ENCODE measurements at regions not wholly inside any gene's neighbourhood (a gene's known extent, or its start where the extent isn't known, plus 50 kb on each side); places are given as distances from the start of the nearest gene placed in this dataset.

DNA sequence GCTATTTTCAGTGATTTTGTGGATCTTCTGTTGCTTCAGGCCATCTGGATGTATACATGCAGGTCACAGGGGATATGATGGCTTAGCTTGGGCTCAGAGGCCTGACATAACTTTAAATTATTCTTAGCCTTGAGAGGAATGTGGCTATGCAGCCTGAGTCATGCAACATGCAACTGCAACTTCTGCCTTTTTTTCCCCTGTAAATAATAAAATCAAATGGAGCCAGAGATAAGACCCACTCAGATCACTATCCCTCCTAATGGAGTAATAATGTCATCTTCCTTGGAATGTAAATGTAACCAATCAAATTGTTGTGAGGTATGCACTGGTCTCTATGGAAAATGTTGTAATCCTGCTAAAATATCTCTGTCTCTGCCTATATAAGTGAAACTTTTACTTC is 54.9 kb downstream of the MAGEB17 start:
- ATAC-seq: no peak

DNA sequence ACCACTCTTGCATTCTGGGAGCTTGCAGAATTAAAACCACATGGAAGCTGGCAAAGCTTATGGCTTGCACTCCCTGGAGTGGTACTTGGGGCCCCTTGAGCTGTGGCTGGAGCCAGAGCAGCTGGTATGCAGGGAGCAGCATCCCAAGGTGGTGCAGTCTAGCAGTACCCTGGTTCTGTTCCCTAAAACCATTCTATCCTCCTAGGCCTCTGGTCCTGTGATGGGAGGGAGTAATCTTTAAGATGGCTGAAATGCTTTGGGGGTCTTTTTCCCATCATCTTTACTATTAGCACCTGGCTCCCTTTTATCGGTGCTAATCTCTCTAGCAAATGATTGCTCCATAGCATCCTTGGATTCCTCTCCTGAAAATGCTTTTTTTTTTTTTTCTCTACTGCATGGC is 56.1 kb downstream of the MAGEB17 start:
- no peak for ATAC-seq

DNA sequence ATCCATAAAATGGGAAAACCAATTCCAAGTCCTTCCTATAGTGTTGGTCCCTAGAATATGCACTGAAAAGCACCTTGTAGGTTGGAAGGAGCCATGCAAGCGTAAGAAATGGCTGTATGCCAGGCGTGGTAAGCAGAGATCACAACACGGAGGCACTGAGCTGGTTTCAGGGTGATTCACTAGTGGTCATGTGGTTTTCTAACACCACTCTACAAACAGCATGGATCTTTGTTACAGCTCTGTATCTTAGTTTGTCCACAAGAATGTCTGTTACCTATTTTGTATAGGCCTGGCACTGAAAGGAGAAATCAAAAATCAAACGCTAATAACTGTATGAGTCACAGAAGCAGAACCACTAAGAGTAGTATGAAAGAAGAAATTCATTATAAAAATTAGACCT is 71.9 kb downstream of the MAGEB17 start:
- ATAC-seq: no peak

DNA sequence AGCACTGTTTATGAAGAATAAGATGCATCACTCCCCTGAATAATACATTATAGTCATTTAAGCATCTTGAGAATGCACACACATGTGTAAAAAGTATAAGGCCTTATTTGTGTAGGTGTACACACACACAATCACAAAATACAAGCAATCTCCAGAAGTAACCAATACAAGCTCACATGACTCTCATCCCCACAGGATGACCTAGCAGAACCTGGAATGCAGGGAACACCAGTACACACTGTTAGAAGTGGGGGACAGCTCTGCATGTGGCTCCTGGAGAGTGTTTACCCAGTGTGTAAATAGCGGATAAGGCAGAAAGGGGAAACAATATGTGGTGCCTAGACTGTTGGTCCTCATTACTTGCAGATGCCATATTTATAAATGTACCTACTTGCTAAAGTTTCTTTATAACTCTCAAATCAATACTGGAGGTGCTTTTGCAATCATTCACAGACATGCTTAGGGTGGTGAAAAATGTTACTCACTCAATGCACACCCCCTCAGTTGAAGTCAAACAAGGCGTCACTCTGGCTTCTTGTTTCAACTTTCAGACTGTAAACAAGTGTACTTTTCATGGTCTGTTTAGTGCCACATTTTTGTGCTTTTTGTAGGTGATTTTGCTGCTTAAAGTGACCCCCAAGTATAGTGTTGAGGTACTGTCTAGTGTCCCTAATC is 73.1 kb downstream of the MAGEB17 start:
- ATAC-seq: no peak

DNA sequence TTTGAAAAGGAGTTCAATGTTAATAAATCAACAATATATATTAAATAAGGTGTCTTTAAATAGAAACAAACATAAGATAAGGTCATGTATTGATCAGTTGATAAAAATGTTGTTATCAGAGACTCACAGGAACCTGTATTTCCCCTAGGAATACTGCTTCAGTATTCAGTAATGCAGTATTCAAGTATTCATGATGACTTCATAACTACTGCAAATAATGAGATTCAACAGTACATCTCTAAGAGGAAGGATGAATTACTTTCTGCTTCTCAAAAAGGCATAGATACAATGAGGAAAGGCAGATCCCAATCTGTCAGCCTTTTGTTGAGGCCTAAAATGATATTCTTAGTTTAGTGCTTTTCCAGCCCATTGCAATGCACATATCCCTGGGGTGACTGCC is 73.7 kb downstream of the MAGEB17 start:
- no peak for ATAC-seq

DNA sequence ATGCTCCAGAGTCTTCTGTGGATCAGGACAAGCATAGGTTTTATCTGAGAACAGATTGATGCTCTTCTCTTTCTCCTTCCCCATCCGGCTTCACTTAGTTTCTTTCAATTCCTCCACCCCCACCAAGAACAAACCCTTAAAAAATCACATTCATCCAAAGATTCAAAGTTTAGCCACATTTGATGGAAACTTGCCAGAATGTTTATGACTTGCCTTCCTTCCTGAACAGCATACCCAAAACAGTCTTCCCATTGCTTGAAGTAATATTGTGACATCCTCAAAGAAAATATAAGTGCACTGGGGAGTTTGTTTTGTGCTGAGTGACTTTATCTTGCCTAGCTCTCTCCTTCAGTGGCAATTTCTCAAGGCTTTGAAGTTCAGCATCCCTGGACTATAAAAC is 83.0 kb downstream of the MAGEB17 start:
- ATAC-seq: no peak

DNA sequence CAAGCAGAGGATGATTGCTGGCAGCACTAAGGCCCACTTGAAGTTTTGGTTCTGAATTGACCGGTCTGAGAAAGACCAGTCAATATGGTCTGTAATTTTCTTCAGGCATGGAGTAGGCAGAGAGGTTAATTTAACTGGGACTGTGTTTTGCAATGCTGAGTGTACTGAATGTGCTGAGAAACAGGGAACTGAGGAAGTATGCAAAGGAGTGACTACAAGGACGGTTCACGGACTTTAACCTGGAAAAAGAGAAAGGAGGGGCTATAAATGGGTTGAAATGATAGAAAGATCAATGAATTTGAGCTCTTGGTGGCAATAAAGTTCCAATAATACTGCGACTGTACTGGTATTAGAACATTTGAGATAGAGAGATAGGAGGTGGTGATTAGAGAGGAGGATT is 84.5 kb downstream of the MAGEB17 start:
- ATAC-seq: no peak

DNA sequence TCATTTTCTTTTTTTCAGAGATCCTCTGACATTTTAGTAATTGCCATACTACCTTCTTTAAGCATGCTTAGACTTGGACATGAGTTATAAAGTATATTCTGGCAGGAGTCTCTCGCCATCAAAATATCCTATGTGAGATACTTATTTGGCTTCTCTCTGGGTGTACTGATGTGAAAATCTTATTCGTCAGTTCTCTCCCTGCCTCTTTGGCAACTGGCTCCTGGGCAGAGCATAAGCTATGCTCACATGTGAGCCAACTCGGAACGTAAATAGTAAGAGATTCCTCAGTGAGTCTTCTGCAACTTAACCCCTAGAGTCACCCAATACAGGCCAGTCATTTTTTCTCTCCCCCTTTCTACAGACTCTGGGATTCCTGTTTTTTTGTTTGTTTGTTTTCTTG is 91.6 kb downstream of the MAGEB17 start:
- no peak for ATAC-seq

DNA sequence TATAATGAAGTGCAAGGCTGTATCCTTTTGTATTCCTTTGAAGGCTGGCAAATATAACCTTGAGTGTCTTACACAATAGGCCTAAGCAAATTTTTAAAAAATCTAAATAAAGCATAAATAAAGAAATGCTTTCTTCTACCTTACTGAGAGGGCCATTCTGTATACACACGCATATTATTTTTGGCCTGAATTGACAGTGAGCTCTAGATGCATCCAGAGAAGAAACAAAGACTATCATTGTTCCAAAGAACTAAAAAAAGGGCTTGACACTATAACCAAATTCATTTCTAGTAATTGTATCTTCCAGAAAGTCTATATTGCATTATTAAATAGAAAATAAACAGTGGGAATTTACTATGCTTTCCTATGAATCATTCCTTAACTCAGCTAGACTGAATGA is 100.2 kb downstream of the MAGEB17 start:
- no peak for ATAC-seq

DNA sequence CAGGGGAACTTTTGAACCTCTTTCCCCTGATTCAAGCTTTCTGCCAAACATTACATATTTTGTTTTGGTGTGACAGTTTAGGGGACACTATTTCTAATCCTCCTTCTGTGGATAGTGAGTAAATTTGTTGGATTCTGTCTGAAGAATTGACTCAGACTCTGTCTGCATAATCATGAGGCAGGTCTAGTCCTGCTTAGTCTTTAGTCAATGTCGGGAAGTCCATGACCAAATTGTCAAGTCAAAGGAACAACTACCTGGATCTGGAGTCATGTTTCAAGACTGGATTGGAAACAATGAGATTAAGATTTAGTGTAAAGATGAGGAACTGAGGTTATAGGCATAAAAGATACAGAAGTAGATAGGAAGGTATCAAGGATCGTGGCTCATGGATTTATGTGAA is 100.9 kb downstream of the MAGEB17 start:
- ATAC-seq: no peak

DNA sequence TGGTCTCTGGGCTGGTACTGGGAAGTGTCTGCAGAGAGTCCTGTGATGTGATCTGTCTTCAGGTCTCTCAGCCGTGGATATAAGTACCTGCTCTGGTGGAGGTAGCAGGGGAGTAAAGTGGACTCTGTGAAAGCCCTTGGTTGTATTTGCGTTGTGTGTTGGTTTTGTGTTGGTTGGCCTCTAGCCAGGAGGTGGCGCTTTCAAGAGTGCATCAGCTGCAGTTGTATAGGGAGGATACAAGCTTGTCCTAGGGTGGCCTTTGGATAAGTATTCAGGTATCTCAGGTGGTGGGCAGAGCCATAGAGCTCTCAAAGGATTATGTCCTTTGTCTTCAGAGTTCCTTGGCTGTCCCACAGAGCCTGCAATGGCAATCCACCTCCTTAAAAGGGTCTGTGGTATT is 111.6 kb downstream of the MAGEB17 start:
- no peak for ATAC-seq

DNA sequence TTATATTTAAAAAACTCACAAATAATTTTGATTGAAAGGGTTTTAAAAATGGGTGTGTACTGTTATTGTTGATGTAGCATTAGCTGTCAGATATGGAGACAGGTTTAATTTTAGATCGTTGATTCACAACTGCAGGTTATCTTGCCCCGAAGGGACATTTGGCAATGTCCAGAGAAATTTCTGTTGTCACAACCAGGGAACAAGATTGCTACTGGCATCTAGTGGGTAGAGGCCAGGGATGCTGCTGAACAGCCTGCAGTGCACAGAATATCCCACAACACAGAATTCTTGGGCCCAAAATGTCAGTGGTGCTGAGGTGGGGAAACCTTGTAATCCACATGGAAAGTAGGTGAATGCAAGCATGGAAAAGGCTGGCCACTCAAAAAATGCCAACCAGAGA is 114.9 kb downstream of the MAGEB17 start:
- no peak for ATAC-seq

DNA sequence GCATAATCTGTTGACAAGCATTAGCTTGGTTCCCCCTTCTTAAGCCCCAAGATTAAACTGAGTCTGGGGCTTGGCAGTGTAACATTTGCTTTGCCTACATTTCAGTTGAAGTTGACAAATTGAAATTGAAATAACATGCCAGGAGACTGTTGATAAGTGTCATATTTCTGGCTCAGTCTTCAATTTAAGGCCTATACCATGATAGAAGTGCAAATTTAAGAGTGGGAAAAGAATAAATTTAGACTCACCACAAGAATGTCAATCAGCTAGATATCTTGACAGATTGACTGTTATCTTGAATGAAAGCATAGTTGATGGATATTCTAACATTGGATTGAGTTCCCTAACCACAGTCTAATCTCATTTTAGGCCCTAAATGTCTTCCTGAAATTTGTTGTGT is 117.6 kb downstream of the MAGEB17 start:
- no peak for ATAC-seq

DNA sequence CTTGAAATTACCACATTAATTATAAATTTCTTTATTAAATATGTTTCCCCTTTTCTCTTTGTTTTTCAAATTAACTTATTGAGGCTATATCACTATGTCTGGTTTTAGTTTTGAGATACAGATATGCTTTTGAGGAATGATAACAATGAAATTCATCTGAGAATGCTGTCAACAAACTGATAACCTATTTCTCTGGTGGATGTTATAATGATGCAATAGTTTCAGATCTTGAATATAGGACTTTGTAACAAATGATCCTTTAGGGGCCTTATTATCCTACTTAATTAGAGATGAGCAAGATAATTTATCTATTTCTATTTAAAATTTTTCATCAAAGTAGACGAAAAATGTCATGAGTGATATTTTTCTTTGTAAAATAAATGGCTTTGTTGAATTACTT is 123.7 kb downstream of the MAGEB17 start:
- ATAC-seq: no peak

DNA sequence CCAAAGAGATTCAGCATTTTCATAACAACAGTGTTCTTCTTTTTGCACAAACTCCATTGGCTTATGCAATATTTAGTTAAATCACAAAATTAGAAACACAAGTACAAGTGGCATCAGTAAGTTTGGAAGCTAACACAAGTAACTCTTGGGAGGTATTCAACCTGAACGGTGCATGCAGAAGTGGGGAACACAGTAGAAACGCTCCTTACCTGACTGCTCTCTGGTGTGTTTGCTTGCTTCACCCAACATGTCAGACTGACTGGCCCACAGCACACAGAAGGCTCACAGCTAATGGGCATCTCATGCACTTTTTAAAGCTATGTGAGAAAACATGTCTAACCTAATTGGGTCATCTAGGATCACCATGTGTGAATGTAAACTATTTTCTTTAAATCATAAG is 133.6 kb downstream of the MAGEB17 start:
- no peak for ATAC-seq

DNA sequence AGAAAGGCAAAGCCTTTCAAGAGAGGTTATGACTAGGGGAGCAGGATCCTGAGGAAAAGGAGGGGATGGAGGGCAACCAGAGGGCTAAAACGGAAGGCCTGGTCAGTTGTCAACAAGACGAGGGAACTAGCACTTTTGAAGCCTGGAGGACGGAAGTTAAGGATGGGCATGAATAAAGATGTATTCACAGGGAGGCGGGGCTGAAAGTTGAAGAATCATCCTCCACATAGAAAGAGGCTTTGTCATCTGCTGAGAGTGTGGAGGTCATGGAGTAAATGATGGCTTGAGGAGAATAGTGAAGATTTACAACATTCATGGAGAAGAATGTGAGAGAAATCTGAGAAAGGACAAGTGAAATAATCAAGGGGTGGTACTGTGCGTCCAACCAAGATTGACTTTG is 137.5 kb downstream of the MAGEB17 start:
- ATAC-seq: no peak

DNA sequence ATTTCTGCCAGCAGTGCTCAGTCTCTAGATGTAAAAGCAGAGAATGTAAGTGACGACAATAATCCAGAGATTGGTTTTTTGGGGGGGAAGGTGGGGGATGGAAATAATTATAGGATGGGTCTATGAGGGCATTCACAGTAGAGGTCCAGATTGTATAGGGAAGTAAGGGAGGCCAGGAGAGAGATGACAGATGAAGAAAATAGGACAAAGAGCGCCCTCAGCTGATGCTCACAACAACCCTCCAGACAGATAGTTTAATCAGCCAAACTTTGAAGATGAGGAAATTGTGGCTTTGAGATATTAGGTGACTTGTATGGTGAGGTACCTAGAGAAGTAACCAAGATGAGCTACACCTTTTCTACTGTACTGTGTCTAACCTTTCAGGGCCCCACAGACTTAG is 137.9 kb downstream of the MAGEB17 start:
- no peak for ATAC-seq

DNA sequence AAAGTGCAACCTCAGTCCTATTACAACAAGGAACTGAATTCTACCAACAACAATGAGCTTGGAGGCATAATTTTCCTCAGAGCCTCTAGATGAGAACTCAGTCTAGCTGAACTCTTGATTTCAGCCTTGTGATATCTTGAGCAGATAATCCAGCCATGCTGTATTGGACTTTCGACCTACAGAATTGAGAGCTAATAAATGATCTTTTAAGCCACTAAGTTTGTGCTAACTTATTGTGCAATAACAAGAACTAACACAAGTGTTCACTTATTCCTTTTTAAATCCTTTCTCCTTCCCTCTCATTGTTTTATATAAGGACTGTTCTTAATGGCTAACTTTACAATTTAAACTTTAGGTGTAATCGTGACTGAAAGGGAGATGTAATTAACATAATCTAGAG is 140.7 kb downstream of the MAGEB17 start:
- no peak for ATAC-seq

DNA sequence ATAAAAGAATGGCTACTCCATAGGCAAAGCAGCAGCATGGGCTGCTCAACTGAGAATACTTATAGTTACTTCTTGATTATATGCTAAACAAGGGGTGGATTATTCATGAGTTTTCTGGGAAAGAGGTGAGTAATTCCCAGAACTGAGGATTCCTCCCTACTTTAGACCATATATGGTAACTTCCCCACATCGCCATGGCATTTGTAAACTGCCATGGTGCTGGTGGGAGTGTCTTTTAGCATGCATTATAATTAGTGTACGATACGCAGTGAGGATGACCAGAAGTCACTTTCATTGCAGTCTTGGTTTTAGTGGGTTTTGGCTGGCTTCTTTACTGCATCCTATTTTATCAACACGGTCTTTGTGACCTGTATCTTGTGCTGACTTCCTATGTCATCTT is 141.5 kb downstream of the MAGEB17 start:
- no peak for ATAC-seq

DNA sequence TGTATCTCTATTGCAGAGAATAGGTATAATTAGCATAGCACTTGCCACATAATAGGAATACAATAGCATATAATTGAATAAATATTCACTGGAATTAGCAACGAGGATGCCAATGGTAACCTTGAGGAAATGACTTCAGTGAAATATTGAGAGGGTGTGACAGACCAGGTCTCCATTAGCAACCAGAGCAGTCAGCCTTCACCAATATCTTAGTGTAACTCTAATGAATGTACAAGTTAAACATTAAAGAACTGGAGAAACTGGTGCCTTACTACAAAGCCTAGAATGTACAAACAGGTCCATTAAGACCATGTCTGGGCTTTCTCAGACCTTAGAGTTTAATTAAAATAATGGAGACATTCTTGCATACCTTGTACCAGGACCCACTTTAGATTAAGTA is 143.0 kb downstream of the MAGEB17 start:
- no peak for ATAC-seq

DNA sequence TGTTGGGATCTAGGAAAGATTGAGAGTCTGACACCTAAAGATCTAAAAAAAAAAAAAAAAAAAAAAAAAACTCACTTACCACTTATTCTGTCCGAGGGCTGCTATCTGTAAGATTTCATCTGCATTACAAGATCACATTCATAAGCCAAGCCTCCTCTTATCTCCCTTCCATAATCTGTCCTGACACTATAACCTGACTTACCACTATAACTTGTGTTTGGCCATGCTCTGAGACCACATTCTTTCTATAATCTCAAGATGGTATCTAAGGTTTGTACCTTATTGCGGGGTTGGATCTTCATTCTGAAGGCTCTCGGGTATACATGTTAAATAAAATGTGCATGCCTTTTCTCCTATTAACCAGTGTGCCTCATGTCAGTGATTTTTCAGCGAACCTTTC is 144.4 kb downstream of the MAGEB17 start:
- no peak for ATAC-seq

DNA sequence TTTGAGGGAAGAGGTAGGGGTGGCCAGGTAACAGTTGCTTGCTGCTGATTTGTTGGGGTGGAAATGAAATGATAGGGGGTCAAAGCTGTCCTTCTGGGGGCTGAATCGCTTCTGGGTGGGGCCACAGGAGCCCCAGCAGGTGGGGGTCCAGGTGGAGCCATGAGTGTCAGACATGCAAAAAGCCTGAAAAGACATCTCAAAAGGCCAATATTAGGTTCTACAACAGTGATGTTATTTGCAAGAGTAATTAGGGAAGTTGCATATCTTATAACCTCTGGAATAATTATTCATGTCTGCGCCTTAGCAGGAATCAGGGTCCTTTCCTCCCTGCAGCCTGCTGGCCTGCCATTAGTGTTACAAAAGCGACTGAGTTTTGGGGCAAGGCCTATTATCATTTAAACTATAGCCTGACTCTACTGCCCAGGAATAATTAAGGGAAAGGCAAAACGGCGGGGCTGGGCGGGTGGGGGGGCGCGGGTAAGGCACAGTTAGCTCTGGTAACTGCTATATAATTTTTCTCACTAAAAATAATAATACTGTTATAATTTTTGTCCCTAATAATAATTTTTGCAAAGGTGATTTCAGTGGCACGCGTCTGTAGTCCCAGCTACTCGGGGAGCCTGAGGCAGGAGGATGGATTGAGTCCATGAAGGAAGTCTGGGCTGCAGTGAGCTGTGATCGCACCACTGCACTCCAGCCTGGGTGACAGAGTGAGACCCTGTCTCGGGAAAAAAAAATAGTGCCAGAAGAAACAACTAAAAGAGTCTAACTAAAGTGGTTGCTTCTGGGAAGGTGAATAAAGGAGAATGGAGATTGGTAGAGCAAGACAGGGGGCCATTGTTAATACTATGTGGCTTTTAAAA is 145.7 kb downstream of the MAGEB17 start:
- no peak for ATAC-seq

DNA sequence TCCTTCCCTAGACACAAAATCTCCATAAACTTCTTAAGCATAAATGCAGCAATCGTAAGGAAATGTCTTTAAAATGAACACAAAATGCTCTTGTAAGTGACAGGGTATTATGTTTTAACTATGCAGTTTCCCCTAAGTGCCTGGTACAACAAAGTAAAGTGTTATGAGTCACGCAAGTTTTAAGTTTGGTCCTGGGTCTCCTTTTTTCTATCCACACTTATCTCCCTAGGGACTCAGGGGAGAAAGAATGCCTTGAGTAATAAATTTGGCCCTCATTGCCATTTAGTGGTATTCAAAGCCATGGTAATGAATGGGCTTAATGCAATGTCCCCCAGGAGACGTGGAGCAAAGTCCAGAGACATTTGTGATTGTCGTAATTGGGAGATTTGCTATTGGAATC is 149.1 kb downstream of the MAGEB17 start:
- ATAC-seq: no peak

DNA sequence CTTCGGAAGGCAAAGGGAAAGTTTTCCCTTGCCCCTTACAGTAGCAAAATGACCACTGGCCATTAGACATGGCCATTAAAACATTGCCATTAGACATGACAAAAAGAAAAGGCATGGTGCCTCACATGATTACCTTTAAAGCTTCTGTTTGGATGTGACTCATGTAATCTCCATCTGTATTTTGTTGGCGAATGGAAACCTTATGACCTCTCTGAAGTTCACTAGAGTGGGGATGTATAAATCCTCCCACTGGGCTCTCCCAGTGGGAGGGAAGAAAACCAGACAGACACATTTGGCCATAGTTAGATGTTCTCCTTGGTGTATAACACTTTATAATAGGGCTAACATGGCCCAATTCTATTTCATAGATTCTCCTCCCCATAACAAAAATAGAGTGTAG is 152.6 kb downstream of the MAGEB17 start:
- ATAC-seq: no peak
